ENCODE measurements at regions not wholly inside any gene's neighbourhood (a gene's known extent, or its start where the extent isn't known, plus 50 kb on each side); places are given as distances from the start of the nearest gene placed in this dataset.

GRCh38 chr9:16236882-16237281 is 633.6 kb downstream of the BNC2 start:
- H3K27ac ChIP-seq (ENCODE audit: low read length), result no peak overlapping the region
- H2AFZ ChIP-seq (ENCODE audit: low read depth, low read length), result no peak overlapping the region
- no peaks in the 10 kb centered on the region for H3K4me1 ChIP-seq (ENCODE audit: insufficient read depth, low read length)
- H3K27me3 ChIP-seq (ENCODE audit: insufficient read depth, low read length, poor library complexity), result no peaks in the 10 kb centered on the region
- H3K79me2 ChIP-seq (ENCODE audit: insufficient read depth, low read length), result no peaks in the 10 kb centered on the region
- no peak overlapping the region for H3K4me3 ChIP-seq (ENCODE audit: low read depth in 1 of 2, low read length in 2 of 2)
- ATAC-seq (ENCODE audit: insufficient read depth, low read depth) (no peak), DNase-seq (no peak)
- H3K4me2 ChIP-seq (ENCODE audit: insufficient read depth, low read length), result no peak overlapping the region
- peaks cover 17% of the 10 kb centered on the region for H3K9me3 ChIP-seq (ENCODE audit: insufficient read depth, low read length, severe bottlenecking)
- H4K20me1 ChIP-seq (ENCODE audit: insufficient read depth, low read length), result no peaks in the 10 kb centered on the region
- no peak overlapping the region for H3K9ac ChIP-seq (ENCODE audit: low read depth, low read length)
- H3K36me3 ChIP-seq (ENCODE audit: insufficient read depth, low read length), result no peaks in the 10 kb centered on the region
- TF ChIP-seq CTCF (IDR thresholded peaks at IDR 0.05; ENCODE audit: borderline replicate concordance, extremely low read depth, low read length, poor library complexity, severe bottlenecking) (no peak), EZH2 (IDR thresholded peaks at IDR 0.05; ENCODE audit: borderline replicate concordance, low read depth, low read length, severe bottlenecking) (no peak)

- no peaks in the 10 kb centered on the region for H3K27me3 ChIP-seq (ENCODE audit: insufficient read depth, low read length, poor library complexity)
- no peaks in the 10 kb centered on the region for H3K79me2 ChIP-seq (ENCODE audit: insufficient read depth, low read length)
- no peaks in the 10 kb centered on the region for H3K4me1 ChIP-seq (ENCODE audit: insufficient read depth, low read length)
- no peak for TF ChIP-seq CTCF (IDR thresholded peaks at IDR 0.05; ENCODE audit: borderline replicate concordance, extremely low read depth, low read length, poor library complexity, severe bottlenecking)
- no peak for TF ChIP-seq EZH2 (IDR thresholded peaks at IDR 0.05; ENCODE audit: borderline replicate concordance, low read depth, low read length, severe bottlenecking)
- H3K9ac ChIP-seq (ENCODE audit: low read depth, low read length), result no peak overlapping the region
- peaks cover 13% of the 10 kb centered on the region for H3K9me3 ChIP-seq (ENCODE audit: insufficient read depth, low read length, severe bottlenecking)
- ATAC-seq (ENCODE audit: insufficient read depth, low read depth), result no peak
- no peak overlapping the region for H3K4me3 ChIP-seq (ENCODE audit: low read depth in 1 of 2, low read length in 2 of 2)
- H3K4me2 ChIP-seq (ENCODE audit: insufficient read depth, low read length), result no peak overlapping the region
- H3K27ac ChIP-seq (ENCODE audit: low read length), result no peak overlapping the region
- no peak for DNase-seq
- H2AFZ ChIP-seq (ENCODE audit: low read depth, low read length), result no peak overlapping the region
- H4K20me1 ChIP-seq (ENCODE audit: insufficient read depth, low read length), result no peaks in the 10 kb centered on the region
- H3K36me3 ChIP-seq (ENCODE audit: insufficient read depth, low read length), result no peaks in the 10 kb centered on the region
Measured at GRCh38 chr9:16238623-16239138, 631.8 kb downstream of the BNC2 start.

- DNase-seq (no peak), ATAC-seq (ENCODE audit: insufficient read depth, low read depth) (no peak)
- Histone ChIP-seq H3K4me2 (ENCODE audit: insufficient read depth, low read length) (no peak overlapping the region), H3K9me3 (ENCODE audit: insufficient read depth, low read length, severe bottlenecking) (no peaks in the 10 kb centered on the region), H2AFZ (ENCODE audit: low read depth, low read length) (no peak overlapping the region), H3K4me3 (ENCODE audit: low read depth in 1 of 2, low read length in 2 of 2) (no peak overlapping the region), H3K4me1 (ENCODE audit: insufficient read depth, low read length) (no peaks in the 10 kb centered on the region), H3K36me3 (ENCODE audit: insufficient read depth, low read length) (no peaks in the 10 kb centered on the region), H4K20me1 (ENCODE audit: insufficient read depth, low read length) (no peaks in the 10 kb centered on the region), H3K9ac (ENCODE audit: low read depth, low read length) (no peak overlapping the region), H3K27ac (ENCODE audit: low read length) (no peak overlapping the region), H3K79me2 (ENCODE audit: insufficient read depth, low read length) (no peaks in the 10 kb centered on the region), H3K27me3 (ENCODE audit: insufficient read depth, low read length, poor library complexity) (no peaks in the 10 kb centered on the region)
- no peak for TF ChIP-seq EZH2 (IDR thresholded peaks at IDR 0.05; ENCODE audit: borderline replicate concordance, low read depth, low read length, severe bottlenecking)
Measured at GRCh38 chr9:16241231-16241630, 629.2 kb downstream of the BNC2 start.

GRCh38 chr9:16243798-16244197 is 626.7 kb downstream of the BNC2 start:
- H3K27me3 ChIP-seq (ENCODE audit: insufficient read depth, low read length, poor library complexity), result no peaks in the 10 kb centered on the region
- TF ChIP-seq EZH2 (IDR thresholded peaks at IDR 0.05; ENCODE audit: borderline replicate concordance, low read depth, low read length, severe bottlenecking) (no peak), CTCF (IDR thresholded peaks at IDR 0.05; ENCODE audit: borderline replicate concordance, extremely low read depth, low read length, poor library complexity, severe bottlenecking) (no peak)
- ATAC-seq (ENCODE audit: insufficient read depth, low read depth) (no peak), DNase-seq (no peak)
- H2AFZ ChIP-seq (ENCODE audit: low read depth, low read length), result no peak overlapping the region
- no peaks in the 10 kb centered on the region for H3K9me3 ChIP-seq (ENCODE audit: insufficient read depth, low read length, severe bottlenecking)
- H3K4me1 ChIP-seq (ENCODE audit: insufficient read depth, low read length), result no peaks in the 10 kb centered on the region
- H3K27ac ChIP-seq (ENCODE audit: low read length), result no peak overlapping the region
- H4K20me1 ChIP-seq (ENCODE audit: insufficient read depth, low read length), result no peaks in the 10 kb centered on the region
- H3K9ac ChIP-seq (ENCODE audit: low read depth, low read length), result no peak overlapping the region
- H3K36me3 ChIP-seq (ENCODE audit: insufficient read depth, low read length), result no peaks in the 10 kb centered on the region
- H3K4me3 ChIP-seq (ENCODE audit: low read depth in 1 of 2, low read length in 2 of 2), result no peak overlapping the region
- no peak overlapping the region for H3K4me2 ChIP-seq (ENCODE audit: insufficient read depth, low read length)
- no peaks in the 10 kb centered on the region for H3K79me2 ChIP-seq (ENCODE audit: insufficient read depth, low read length)

All from DND-41 (cell line).